Germinal center (tissue), 1 donor: ENCODE measurements at regions not wholly inside any gene's neighbourhood (a gene's known extent, or its start where the extent isn't known, plus 50 kb on each side); places are given as distances from the start of the nearest gene placed in this dataset.
"Not testable (repeated sequence)": the region's sequence is repeated elsewhere in the genome, so short reads cannot be mapped to it uniquely, and the experiment has no call there.

Experiments used
- DNase-seq: peaks from one replicate; pipeline ENCODE4 v3.0.0; 2012; ENCODE audit warnings: mixed read lengths, low spot score

- no peak for DNase-seq
These were observed 115.8 kb upstream of the TMEM45B start for GRCh38 chr11:129699711-129700304.

GRCh38 chr11:129700701-129701100, 114.9 kb upstream of the TMEM45B start:
- no peak for DNase-seq

- no peak for DNase-seq
These were observed 113.9 kb upstream of the TMEM45B start for GRCh38 chr11:129701706-129702105.

DNA sequence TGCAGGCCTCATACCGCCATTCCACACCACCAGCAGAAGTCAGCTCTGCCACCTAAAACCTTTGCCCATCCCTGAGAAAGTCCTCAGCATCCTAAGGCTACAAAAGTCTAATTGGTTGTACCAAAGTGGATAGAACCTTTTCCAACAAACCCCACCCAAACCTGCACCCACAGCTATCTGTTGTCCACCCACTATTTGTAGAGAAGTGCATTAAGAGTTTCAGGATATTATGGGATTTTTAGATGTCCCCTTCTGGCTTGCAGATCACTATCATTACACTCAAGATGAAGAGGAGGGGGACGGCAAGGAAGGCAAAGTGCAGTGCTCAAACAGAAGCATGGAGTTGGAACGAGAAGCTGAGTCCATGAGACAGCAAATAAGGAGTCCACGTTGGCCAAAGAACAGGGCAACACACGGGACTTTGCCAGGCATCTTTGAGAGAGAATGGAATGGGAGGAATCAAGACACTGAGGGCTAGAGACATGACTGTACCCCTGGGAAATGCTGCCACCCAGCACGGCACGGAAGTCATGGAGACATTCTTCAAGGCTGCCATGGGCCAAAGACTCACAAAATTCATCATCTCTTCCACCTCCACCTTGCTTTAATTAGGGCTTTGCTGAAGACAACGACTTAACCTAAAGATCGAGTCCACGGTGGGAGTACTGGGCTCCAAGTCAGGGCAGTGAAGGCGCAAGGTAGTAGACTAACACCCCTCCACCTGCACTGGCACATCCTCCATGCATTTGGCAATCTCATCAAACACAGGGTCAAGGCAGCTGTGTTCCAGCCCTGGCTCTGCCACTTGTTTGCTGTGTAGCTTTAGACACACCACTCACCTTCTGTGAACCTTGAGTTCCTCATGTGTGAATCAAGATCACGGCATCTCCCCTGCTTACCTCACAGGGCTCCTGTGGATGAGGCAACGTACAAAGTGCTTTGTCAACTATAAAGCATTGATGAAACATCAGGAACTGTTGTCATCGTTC, 112.9 kb upstream of the TMEM45B start:
- no peak for DNase-seq

- no peak for DNase-seq
These were observed 111.8 kb upstream of the TMEM45B start for GRCh38 chr11:129703846-129704245.

DNA sequence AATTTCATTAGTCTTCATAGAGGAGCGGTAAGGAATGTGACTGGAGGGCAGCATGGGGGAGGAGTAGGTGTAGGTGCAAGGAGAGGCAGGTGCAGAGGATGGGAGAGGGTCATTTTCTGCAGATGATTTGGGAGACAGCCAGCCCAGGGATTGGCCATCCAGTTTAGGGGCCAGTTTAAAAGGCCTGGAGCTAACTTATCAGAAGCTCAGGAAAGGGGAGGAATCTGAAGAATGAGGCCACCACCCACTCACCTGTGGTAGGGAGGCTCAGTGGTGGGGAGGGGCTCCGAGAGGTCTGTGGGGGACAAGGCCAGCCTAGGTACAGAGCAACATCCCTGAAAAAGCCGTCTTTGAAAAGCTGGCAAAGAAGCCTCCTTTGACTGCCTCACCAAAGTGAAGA, 110.8 kb upstream of the TMEM45B start:
- DNase-seq = no peak

- DNase-seq = no peak
These were observed 110.3 kb upstream of the TMEM45B start for GRCh38 chr11:129705341-129705740.

GRCh38 chr11:129705933-129706332, 109.7 kb upstream of the TMEM45B start:
- DNase-seq = no peak

- no peak for DNase-seq
These were observed 105.7 kb upstream of the TMEM45B start for GRCh38 chr11:129709801-129710398.

DNA sequence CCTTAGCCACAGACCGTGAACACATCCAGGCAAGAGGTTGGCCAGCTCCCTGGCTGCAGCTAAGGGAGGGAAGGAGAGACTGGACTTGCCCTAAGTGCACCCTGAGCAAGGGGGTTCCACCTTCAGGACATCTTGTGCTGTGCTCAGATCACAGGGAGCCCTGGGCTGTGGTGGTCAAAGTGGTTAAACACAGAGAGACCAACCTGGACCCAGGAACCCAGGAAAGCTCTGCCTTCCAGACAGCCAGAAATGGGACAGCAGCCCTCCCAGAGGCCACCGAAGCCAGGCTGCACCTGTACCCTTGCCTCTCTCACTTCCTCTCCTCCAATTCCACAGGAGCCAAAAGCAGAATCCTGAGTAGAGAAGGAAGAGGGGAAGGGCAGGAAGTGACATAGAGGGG, 105.2 kb upstream of the TMEM45B start:
- no peak for DNase-seq

DNA sequence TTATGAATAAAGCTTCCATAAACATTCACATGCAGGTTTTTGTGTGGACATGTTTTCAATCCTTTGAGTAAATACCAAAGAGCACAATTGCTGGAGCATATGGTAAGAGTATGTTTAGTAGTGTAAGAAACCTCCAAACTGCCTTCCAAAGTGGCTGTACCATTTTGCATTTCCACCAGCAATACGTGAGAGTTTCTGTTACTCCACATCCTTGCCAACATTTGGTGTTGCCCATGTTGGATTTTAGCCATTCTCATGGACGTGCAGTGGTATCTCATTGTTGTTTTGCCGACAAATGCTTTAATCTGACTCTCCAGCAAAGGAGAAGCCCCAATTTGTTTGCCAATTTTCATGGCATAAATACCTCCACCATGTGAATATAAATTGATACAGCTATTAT, 103.9 kb upstream of the TMEM45B start:
- DNase-seq = no peak

GRCh38 chr11:129712486-129713240, 103.0 kb upstream of the TMEM45B start:
- not testable (repeated sequence) for DNase-seq

GRCh38 chr11:129719037-129719436, 96.6 kb upstream of the TMEM45B start:
- DNase-seq = no peak

GRCh38 chr11:129720156-129720555, 95.5 kb upstream of the TMEM45B start:
- DNase-seq = no peak

GRCh38 chr11:129720994-129721393, 94.7 kb upstream of the TMEM45B start:
- DNase-seq = no peak

- DNase-seq = no peak
These were observed 94.0 kb upstream of the TMEM45B start for GRCh38 chr11:129721685-129722084.

GRCh38 chr11:129722529-129722928, 93.1 kb upstream of the TMEM45B start:
- DNase-seq = no peak

DNA sequence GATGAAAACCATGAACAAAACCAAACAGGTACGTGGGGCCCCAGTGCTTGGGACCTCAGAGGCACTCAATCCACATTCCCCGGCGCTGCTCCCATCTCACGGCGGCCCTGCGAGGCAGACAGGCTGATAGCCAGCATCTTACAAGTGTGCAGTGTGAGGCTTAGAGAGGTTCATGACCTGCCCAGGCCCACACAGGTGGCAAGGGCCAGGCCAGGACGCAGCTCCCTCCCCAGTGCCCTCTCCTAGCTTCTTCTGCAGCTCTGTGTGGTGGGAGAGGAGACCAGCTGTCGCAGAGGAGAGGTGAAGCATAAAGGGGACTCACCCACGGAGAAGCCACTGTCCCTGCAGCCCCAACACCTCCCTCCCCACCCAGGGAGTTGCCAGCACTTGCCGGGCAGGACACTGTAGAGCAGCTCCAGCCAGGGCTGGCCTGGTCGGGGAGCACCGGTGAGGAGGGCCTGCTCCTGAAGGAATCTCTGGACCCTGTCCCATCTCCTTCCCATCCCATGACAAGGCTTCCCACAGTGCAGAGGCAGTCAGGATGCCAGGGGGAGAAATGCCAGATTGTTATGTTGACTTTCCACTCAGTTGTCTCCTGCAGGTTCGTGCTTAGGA, 92.4 kb upstream of the TMEM45B start:
- DNase-seq = no peak

DNA sequence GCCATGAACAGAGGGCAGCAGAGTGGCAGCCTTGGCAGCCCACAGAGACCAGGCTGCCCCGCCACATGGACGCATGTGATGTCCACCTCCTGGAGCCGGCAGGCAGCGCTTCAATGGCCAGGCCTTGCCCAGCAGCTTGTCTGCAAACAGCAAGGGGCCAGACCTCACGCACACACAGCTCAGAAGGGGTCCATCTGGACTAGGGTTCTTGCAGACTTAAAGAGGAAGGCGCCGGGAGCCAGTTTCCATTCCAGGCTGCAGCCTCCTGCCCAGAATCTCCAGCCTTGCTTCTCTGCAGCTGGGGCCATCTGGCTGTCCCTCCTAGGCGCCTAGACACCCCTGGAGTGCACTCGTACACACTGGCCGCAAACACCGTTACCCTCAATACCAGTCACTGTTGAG, 91.9 kb upstream of the TMEM45B start:
- DNase-seq = no peak

DNA sequence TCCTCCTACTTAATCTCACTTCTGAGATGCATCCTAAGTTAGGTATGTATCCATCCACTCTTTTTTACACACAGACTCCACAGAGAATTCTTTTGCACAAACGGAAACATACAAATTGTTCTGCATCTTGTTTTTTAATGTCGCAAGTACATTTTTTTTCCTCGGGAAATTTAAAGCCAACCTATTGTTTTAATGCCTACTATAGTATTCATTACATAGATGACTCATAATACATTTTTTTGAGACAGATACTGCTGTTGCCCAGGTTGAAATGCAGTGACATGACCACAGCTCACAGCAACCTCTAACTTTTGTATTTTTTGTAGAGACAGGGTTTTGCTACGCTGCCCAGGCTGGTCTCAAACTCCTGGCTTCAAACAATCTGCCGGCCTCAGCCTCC, 90.8 kb upstream of the TMEM45B start:
- DNase-seq = no peak

DNA sequence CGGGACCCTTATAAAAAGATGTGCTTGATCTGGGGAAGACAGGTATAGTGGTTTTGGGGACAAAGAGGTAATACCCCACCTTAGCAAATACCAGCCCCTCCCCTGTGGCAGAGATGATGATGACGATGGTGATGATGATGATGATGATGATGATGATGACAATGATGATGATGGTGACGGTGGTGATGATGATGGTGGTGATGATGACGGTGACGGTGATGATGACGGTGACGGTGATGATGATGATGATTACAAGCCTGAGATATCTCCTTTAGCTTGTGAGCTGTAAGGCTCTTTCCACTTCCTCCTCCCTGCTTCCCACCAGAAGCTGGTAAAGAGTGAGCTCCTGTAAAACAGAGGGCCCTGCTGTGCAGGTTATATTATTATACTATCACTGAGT, 89.5 kb upstream of the TMEM45B start:
- no peak for DNase-seq

DNA sequence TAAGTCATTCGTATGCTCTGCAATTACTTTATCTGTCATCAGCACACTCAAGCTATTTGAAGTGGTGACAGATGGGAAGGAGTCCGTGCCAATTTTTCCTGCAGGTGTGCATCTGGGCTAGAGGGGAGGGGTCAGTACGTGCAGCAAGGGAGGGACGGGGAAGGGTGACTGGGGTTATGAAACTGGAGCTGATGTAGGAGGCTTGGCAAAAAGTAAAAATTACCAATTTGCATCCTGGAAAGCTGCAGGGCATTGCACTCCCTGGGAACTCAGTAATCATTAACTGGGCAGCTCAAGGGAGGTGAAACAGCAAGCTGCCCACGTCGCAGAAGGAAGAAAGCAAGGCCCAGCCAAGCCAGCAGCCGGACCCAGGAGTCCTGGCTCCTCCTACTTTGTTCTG, 87.1 kb upstream of the TMEM45B start:
- no peak for DNase-seq
